Lower leg skin (tissue), 3 donors: ENCODE measurements at regions not wholly inside any gene's neighbourhood (a gene's known extent, or its start where the extent isn't known, plus 50 kb on each side); places are given as distances from the start of the nearest gene placed in this dataset.

ENCODE experiments used
- POLR2A ChIP-seq, 2 donors: fragments of 450-650 bp; IDR thresholded peaks; one replicate each; pipeline ENCODE4 v1.6.1; 2016 to 2017; ENCODE audit warnings: antibody characterized with exemption in 2 of 2, mild to moderate bottlenecking in 1 of 2, moderate library complexity in 1 of 2
- TF ChIP-seq, protein P1 (sequence below), 3 donors: fragments of 450-650 bp; IDR thresholded peaks; one replicate each; pipeline ENCODE4 v1.5.1; 2016; ENCODE audit warnings: antibody characterized with exemption in 3 of 3, mild to moderate bottlenecking in 3 of 3, moderate library complexity in 2 of 3

DNA sequence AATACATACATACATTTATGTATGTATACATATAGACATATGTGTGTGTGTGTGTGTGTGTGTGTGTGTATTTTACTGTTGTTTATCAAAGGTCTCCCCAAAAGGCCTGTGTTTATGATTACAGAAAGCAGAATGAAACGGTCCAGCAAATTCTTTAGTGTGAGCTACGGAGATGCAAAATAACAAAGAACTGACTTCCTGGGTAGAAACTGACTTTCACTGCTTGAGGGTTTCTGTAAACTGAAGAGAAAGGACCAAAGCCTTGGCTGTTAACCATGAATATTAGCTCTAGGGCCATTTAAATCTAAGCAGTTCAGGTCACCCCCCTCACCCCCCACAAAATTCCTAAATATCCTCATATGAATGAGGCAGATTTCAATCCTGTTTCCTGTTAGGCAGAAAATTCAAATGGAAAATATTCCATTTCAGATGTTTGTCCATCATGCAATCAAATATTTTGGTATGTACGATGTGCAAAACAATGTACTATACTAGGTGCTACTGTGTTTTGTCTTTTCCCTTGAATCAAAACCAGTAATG is 213.2 kb downstream of the TGFB2 start:
- TF ChIP-seq, protein P1, sequence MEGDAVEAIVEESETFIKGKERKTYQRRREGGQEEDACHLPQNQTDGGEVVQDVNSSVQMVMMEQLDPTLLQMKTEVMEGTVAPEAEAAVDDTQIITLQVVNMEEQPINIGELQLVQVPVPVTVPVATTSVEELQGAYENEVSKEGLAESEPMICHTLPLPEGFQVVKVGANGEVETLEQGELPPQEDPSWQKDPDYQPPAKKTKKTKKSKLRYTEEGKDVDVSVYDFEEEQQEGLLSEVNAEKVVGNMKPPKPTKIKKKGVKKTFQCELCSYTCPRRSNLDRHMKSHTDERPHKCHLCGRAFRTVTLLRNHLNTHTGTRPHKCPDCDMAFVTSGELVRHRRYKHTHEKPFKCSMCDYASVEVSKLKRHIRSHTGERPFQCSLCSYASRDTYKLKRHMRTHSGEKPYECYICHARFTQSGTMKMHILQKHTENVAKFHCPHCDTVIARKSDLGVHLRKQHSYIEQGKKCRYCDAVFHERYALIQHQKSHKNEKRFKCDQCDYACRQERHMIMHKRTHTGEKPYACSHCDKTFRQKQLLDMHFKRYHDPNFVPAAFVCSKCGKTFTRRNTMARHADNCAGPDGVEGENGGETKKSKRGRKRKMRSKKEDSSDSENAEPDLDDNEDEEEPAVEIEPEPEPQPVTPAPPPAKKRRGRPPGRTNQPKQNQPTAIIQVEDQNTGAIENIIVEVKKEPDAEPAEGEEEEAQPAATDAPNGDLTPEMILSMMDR (IDR thresholded peaks at IDR 0.05): no peak
- no peak for TF ChIP-seq POLR2A (IDR thresholded peaks at IDR 0.05)
